ENCODE measurements at regions not wholly inside any gene's neighbourhood (a gene's known extent, or its start where the extent isn't known, plus 50 kb on each side); places are given as distances from the start of the nearest gene placed in this dataset.

- TF ChIP-seq CTCF (IDR thresholded peaks at IDR 0.05) = no peak
- TF ChIP-seq POLR2A (IDR thresholded peaks at IDR 0.05) = no peak
- TF ChIP-seq EP300 (IDR thresholded peaks at IDR 0.05) = no peak
- TF ChIP-seq POLR2AphosphoS5 (IDR thresholded peaks at IDR 0.05) = no peak
These were observed 465.4 kb downstream of the ETV1 start for GRCh38 chr7:13524076-13524475.
